ENCODE measurements at regions not wholly inside any gene's neighbourhood (a gene's known extent, or its start where the extent isn't known, plus 50 kb on each side); places are given as distances from the start of the nearest gene placed in this dataset.

GRCh38 chr3:115553796-115554486 is 69.4 kb upstream of the GAP43 start:
- H3K4me1 Mint-ChIP-seq = no peaks in the 10 kb centered on the region
- ChIA-PET CTCF (no interaction called here), POLR2A (no interaction called here)
- Histone ChIP-seq H3K36me3 (ENCODE audit: control insufficient read depth in 2 of 2, extremely low read depth in 1 of 2, insufficient read depth in 1 of 2, low read length in 1 of 2) (no peaks in the 10 kb centered on the region), H3K4me3 (ENCODE audit: control insufficient read depth in 1 of 2, extremely low read depth in 1 of 2, low read length in 1 of 2) (no peak overlapping the region), H3K27ac (ENCODE audit: low read length) (no peak overlapping the region), H3K4me1 (ENCODE audit: control insufficient read depth in 1 of 2, extremely low read depth in 1 of 2, insufficient read depth in 2 of 2, low read length in 2 of 2) (no peaks in the 10 kb centered on the region), H3K27me3 (replicated peaks in 1 of 2; ENCODE audit: control insufficient read depth in 2 of 2, extremely low read depth in 1 of 2, insufficient read depth in 2 of 2, low read length in 1 of 2) (no peaks in the 10 kb centered on the region), H3K9me3 (no peaks in the 10 kb centered on the region)
- no peak overlapping the region for H3K27ac Mint-ChIP-seq
- WGBS (ENCODE audit: insufficient coverage) = 70% methylated on average over 2 of the region's 2 CpGs
- no peaks in the 10 kb centered on the region for H3K9me3 Mint-ChIP-seq
- H3K36me3 Mint-ChIP-seq = no peaks in the 10 kb centered on the region
- DNase-seq (no peak), ATAC-seq (replicated peaks in 1 of 4) (no peak)
- peaks cover 12 to 22% of the 10 kb centered on the region in 2 donors for H3K27me3 Mint-ChIP-seq
- H3K4me3 Mint-ChIP-seq = no peak overlapping the region

- no peaks in the 10 kb centered on the region for H3K9me3 Mint-ChIP-seq
- no peak for DNase-seq
- ChIA-PET POLR2A (no interaction called here), CTCF (no interaction called here)
- Histone ChIP-seq H3K27me3 (replicated peaks in 1 of 2; ENCODE audit: control insufficient read depth in 2 of 2, extremely low read depth in 1 of 2, insufficient read depth in 2 of 2, low read length in 1 of 2) (no peaks in the 10 kb centered on the region), H3K36me3 (ENCODE audit: control insufficient read depth in 2 of 2, extremely low read depth in 1 of 2, insufficient read depth in 1 of 2, low read length in 1 of 2) (no peaks in the 10 kb centered on the region), H3K9me3 (no peaks in the 10 kb centered on the region), H3K4me3 (ENCODE audit: control insufficient read depth in 1 of 2, extremely low read depth in 1 of 2, low read length in 1 of 2) (no peak overlapping the region), H3K27ac (ENCODE audit: low read length) (no peak overlapping the region), H3K4me1 (ENCODE audit: control insufficient read depth in 1 of 2, extremely low read depth in 1 of 2, insufficient read depth in 2 of 2, low read length in 2 of 2) (no peaks in the 10 kb centered on the region)
- H3K4me3 Mint-ChIP-seq = no peak overlapping the region
- peaks cover 12 to 22% of the 10 kb centered on the region in 2 donors for H3K27me3 Mint-ChIP-seq
- no peak overlapping the region for H3K27ac Mint-ChIP-seq
- H3K4me1 Mint-ChIP-seq = no peaks in the 10 kb centered on the region
- no peaks in the 10 kb centered on the region for H3K36me3 Mint-ChIP-seq
- ATAC-seq (replicated peaks in 1 of 4) = no peak
Observed at GRCh38 chr3:115554487-115554807, 68.9 kb upstream of the GAP43 start.

- Histone ChIP-seq H3K27me3 (replicated peaks in 1 of 2; ENCODE audit: control insufficient read depth in 2 of 2, extremely low read depth in 1 of 2, insufficient read depth in 2 of 2, low read length in 1 of 2) (no peaks in the 10 kb centered on the region), H3K9me3 (no peaks in the 10 kb centered on the region), H3K4me1 (ENCODE audit: control insufficient read depth in 1 of 2, extremely low read depth in 1 of 2, insufficient read depth in 2 of 2, low read length in 2 of 2) (no peaks in the 10 kb centered on the region), H3K36me3 (ENCODE audit: control insufficient read depth in 2 of 2, extremely low read depth in 1 of 2, insufficient read depth in 1 of 2, low read length in 1 of 2) (no peaks in the 10 kb centered on the region), H3K27ac (ENCODE audit: low read length) (no peak overlapping the region), H3K4me3 (ENCODE audit: control insufficient read depth in 1 of 2, extremely low read depth in 1 of 2, low read length in 1 of 2) (no peak overlapping the region)
- no peaks in the 10 kb centered on the region for H3K36me3 Mint-ChIP-seq
- CTCF ChIA-PET = no interaction called here
- H3K27me3 Mint-ChIP-seq = peaks cover 16 to 23% of the 10 kb centered on the region in 2 donors
- H3K4me1 Mint-ChIP-seq = no peaks in the 10 kb centered on the region
- WGBS (ENCODE audit: insufficient coverage) = no CpG with 5 or more reads among the region's 4 CpGs
- H3K4me3 Mint-ChIP-seq = no peak overlapping the region
- no peak overlapping the region for H3K27ac Mint-ChIP-seq
- no peak for ATAC-seq (replicated peaks in 1 of 4)
- peaks cover 0 to 3% (median 0%) of the 10 kb centered on the region in 3 donors for H3K9me3 Mint-ChIP-seq
- POLR2A ChIA-PET = no interaction called here
- no peak for DNase-seq
Observed at GRCh38 chr3:115562636-115563267, 60.6 kb upstream of the GAP43 start.

- H3K4me3 ChIP-seq (ENCODE audit: control insufficient read depth in 1 of 2, extremely low read depth in 1 of 2, low read length in 1 of 2) = no peak overlapping the region
- no CpG with 5 or more reads among the region's 1 CpG for WGBS (ENCODE audit: insufficient coverage)
- H3K27me3 ChIP-seq (replicated peaks in 1 of 2; ENCODE audit: control insufficient read depth in 2 of 2, extremely low read depth in 1 of 2, insufficient read depth in 2 of 2, low read length in 1 of 2) = no peaks in the 10 kb centered on the region
- no peak for ATAC-seq (replicated peaks in 1 of 4)
- no peak for DNase-seq
- Mint-ChIP-seq H3K27me3 (peaks cover 16 to 24% of the 10 kb centered on the region in 2 donors), H3K4me1 (no peaks in the 10 kb centered on the region), H3K9me3 (peaks cover 0 to 3% (median 0%) of the 10 kb centered on the region in 3 donors), H3K4me3 (no peak overlapping the region), H3K36me3 (no peaks in the 10 kb centered on the region), H3K27ac (no peak overlapping the region)
- POLR2A ChIA-PET = no interaction called here
- H3K36me3 ChIP-seq (ENCODE audit: control insufficient read depth in 2 of 2, extremely low read depth in 1 of 2, insufficient read depth in 1 of 2, low read length in 1 of 2) = no peaks in the 10 kb centered on the region
- H3K4me1 ChIP-seq (ENCODE audit: control insufficient read depth in 1 of 2, extremely low read depth in 1 of 2, insufficient read depth in 2 of 2, low read length in 2 of 2) = no peaks in the 10 kb centered on the region
- CTCF ChIA-PET = no interaction called here
- no peaks in the 10 kb centered on the region for H3K9me3 ChIP-seq
- no peak overlapping the region for H3K27ac ChIP-seq (ENCODE audit: low read length)
Observed at GRCh38 chr3:115563984-115564383, 59.3 kb upstream of the GAP43 start.

GRCh38 chr3:115571413-115571812 is 51.9 kb upstream of the GAP43 start:
- H3K27me3 Mint-ChIP-seq = peaks cover 11 to 17% of the 10 kb centered on the region in 2 donors
- no peak overlapping the region for H3K27ac Mint-ChIP-seq
- H3K27ac ChIP-seq (ENCODE audit: low read length) = no peak overlapping the region
- ATAC-seq (replicated peaks in 1 of 4) (no peak), DNase-seq (no peak)
- ChIA-PET POLR2A (no interaction called here), CTCF (no interaction called here)
- no peaks in the 10 kb centered on the region for H3K36me3 Mint-ChIP-seq
- no CpG with 5 or more reads among the region's 1 CpG for WGBS (ENCODE audit: insufficient coverage)
- H3K27me3 ChIP-seq (replicated peaks in 1 of 2; ENCODE audit: control insufficient read depth in 2 of 2, extremely low read depth in 1 of 2, insufficient read depth in 2 of 2, low read length in 1 of 2) = no peaks in the 10 kb centered on the region
- no peak overlapping the region for H3K4me3 Mint-ChIP-seq
- no peaks in the 10 kb centered on the region for H3K4me1 ChIP-seq (ENCODE audit: control insufficient read depth in 1 of 2, extremely low read depth in 1 of 2, insufficient read depth in 2 of 2, low read length in 2 of 2)
- H3K4me1 Mint-ChIP-seq = no peaks in the 10 kb centered on the region
- H3K9me3 Mint-ChIP-seq = peaks cover 0 to 3% (median 0%) of the 10 kb centered on the region in 3 donors
- H3K9me3 ChIP-seq = no peaks in the 10 kb centered on the region
- no peak overlapping the region for H3K4me3 ChIP-seq (ENCODE audit: control insufficient read depth in 1 of 2, extremely low read depth in 1 of 2, low read length in 1 of 2)
- no peaks in the 10 kb centered on the region for H3K36me3 ChIP-seq (ENCODE audit: control insufficient read depth in 2 of 2, extremely low read depth in 1 of 2, insufficient read depth in 1 of 2, low read length in 1 of 2)

Data from T-cell (primary cell).